Common myeloid progenitor, CD34-positive (primary cell): ENCODE measurements at regions not wholly inside any gene's neighbourhood (a gene's known extent, or its start where the extent isn't known, plus 50 kb on each side); places are given as distances from the start of the nearest gene placed in this dataset.
"Not testable (repeated sequence)": the region's sequence is repeated elsewhere in the genome, so short reads cannot be mapped to it uniquely, and the experiment has no call there.

Source experiments
- CTCF ChIA-PET: fragments of 350-600 bp; sonication (Branson Sonifier 250); formaldehyde crosslinking; loops from one replicate; lab custom pipeline; 2021; ENCODE audit warnings: antibody characterized with exemption; lab: Charles Lee
- POLR2A ChIA-PET: fragments of 350-600 bp; sonication (Branson Sonifier 250); formaldehyde crosslinking; loops from one replicate; lab custom pipeline; 2021; ENCODE audit warnings: antibody characterized with exemption; lab: Charles Lee
- DNase-seq, 3 donors: peaks; one replicate each; pipeline versions ENCODE4 v3.0.0 to v3.0.0-alpha.2; 2013
- H3K27ac ChIP-seq, 2 experiments: 1 replicate in 1 of 2; 2 replicates in 1 of 2; pipeline ENCODE4 v1.7.0; 2013; ENCODE audit warnings: inconsistent platforms in 2 of 2, low read length in 2 of 2, mild to moderate bottlenecking in 2 of 2, low read depth in 1 of 2, moderate library complexity in 1 of 2; ENCODE audit not compliant: severe bottlenecking in 2 of 2, insufficient read depth in 1 of 2, poor library complexity in 1 of 2
- H3K27me3 ChIP-seq, 5 experiments: replicated peaks in 2 of 5; 1 replicate in 3 of 5; 2 replicates in 2 of 5; pipeline versions ENCODE4 v1.6.1 to v1.7.0; 2013; ENCODE audit warnings: low read length in 4 of 5, mild to moderate bottlenecking in 2 of 5, moderate library complexity in 2 of 5, inconsistent platforms in 1 of 5; ENCODE audit not compliant: insufficient read depth in 5 of 5, control insufficient read depth in 4 of 5
- H3K36me3 ChIP-seq, 4 experiments: 1 replicate in 2 of 4; 2 replicates in 2 of 4; pipeline versions ENCODE4 v1.6.1 to v1.7.0; 2013; ENCODE audit warnings: low read length in 3 of 4, control low read depth in 1 of 4, mild to moderate bottlenecking in 1 of 4; ENCODE audit not compliant: control insufficient read depth in 4 of 4, insufficient read depth in 4 of 4
- H3K4me1 ChIP-seq, 4 experiments: 1 replicate in 3 of 4; 2 replicates in 1 of 4; pipeline versions ENCODE4 v1.6.1 to v1.7.1; 2013; ENCODE audit warnings: low read length in 3 of 4, mild to moderate bottlenecking in 3 of 4, control low read depth in 1 of 4, inconsistent platforms in 1 of 4, moderate library complexity in 1 of 4; ENCODE audit not compliant: control insufficient read depth in 4 of 4, insufficient read depth in 4 of 4; ENCODE audit errors: control extremely low read depth in 1 of 4
- H3K4me3 ChIP-seq, 7 experiments: 1 replicate in 4 of 7; 2 replicates in 3 of 7; pipeline versions ENCODE4 v1.5.1 to v1.7.0; 2013; ENCODE audit warnings: mild to moderate bottlenecking in 7 of 7, low read length in 6 of 7, moderate library complexity in 6 of 7, inconsistent platforms in 2 of 7, low read depth in 2 of 7, control low read depth in 1 of 7; ENCODE audit not compliant: insufficient read depth in 4 of 7, control insufficient read depth in 1 of 7; ENCODE audit errors: extremely low read depth in 1 of 7
- H3K9me3 ChIP-seq, 5 experiments: 1 replicate in 4 of 5; 2 replicates in 1 of 5; pipeline versions ENCODE4 v1.6.1 to v1.7.1; 2013; ENCODE audit warnings: low read length in 4 of 5, mild to moderate bottlenecking in 2 of 5, inconsistent platforms in 1 of 5, low read depth in 1 of 5, moderate library complexity in 1 of 5; ENCODE audit not compliant: control insufficient read depth in 4 of 5, insufficient read depth in 2 of 5; ENCODE audit errors: control extremely low read depth in 1 of 5
- WGBS: methylation state at CpG from one replicate; pipeline ENCODE4 v1.1.5; 2013; ENCODE audit not compliant: insufficient coverage; 5-methylcytosine and 5-hydroxymethylcytosine counted together

DNA sequence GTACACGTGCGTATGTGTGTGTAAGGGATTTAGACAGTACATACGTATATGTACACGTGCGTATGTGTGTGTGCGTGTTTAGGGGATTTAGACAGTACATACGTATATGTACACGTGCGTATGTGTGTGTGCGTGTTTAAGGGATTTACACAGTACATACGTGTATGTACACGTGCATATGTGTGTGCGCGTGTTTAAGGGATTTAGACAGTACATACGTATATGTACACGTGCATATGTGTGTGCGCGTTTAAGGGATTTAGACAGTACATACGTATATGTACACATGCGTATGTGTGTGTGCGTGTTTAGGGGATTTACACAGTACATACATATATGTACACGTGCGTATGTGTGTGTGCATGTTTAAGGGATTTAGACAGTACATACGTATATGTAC lies 100.9 kb upstream of the ALKAL2 start:
- 89% methylated on average over 22 of the region's 24 CpGs for WGBS
- CTCF ChIA-PET, H3K9me3 ChIP-seq, H3K27me3 ChIP-seq, H3K4me1 ChIP-seq, POLR2A ChIA-PET, H3K4me3 ChIP-seq, DNase-seq, H3K36me3 ChIP-seq, H3K27ac ChIP-seq: not testable (repeated sequence)

DNA sequence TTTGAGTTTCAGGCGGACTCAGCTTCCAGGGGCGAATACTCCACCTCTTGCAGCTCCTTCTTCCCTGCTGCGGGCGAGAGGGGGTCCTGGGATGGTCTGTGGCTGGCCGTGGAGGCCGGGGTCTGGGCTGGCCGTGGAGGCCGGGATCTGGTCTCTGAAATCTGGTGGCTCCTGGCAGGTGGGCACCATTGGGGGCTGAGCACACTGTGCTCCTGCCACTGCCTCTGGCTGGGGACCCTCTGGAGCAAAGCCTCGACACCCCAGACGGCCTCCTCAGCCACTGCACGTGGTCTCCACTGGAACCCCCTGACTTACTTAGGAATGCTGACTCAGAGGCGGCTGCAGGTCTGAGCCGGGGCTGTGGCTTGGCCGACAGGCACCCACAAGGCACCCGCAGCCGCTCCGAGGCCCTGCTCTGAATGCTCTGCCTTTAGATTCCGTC lies 100.1 kb upstream of the ALKAL2 start:
- ChIA-PET CTCF (no interaction called here), POLR2A (no interaction called here)
- H3K36me3 ChIP-seq, result no peaks in the 10 kb centered on the region
- H3K4me1 ChIP-seq, result no peaks in the 10 kb centered on the region
- WGBS, result 95% methylated on average over 12 of the region's 18 CpGs
- H3K9me3 ChIP-seq, result no peaks in the 10 kb centered on the region
- H3K27ac ChIP-seq, result no peak overlapping the region
- H3K4me3 ChIP-seq, result no peak overlapping the region
- H3K27me3 ChIP-seq, result peaks cover 0 to 4% (median 0%) of the 10 kb centered on the region in 5 experiments
- DNase-seq, result no peak

DNA sequence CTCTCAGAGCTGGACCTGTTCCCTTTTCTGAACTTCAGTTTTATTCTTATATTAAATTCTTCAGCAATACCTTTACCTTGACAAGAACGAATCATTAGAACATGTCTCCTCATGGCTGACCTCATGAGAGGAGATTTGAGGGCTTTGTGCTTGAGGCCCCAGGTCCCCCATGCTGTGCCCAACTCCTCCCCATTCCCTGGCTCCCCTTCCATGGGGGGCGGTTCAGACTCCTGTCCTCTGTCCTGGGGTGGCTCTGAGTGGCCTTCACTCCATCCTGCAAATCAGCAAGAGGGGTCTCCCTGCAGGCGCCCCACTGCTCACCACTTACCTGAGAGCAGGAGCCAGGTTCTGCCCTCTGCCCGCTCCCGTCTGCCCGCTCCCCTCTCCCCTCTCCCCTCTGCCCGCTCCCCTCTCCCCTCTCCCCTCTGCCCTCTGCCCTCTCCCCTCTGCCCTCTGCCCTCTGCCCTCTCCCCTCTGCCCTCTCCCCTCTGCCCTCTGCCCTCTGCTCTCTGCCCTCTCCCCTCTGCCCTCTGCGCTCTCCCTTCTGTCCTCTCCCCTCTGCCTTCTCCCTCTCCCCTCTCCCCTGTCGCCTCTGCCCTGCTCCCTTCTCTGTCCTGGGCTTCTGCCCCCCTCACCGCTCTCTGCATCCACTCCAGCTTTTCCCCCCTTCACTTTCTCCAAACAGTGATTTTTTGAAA lies 98.7 kb upstream of the ALKAL2 start:
- Histone ChIP-seq H3K9me3 (no peaks in the 10 kb centered on the region), H3K27me3 (peaks cover 0 to 4% (median 0%) of the 10 kb centered on the region in 5 experiments), H3K4me1 (no peaks in the 10 kb centered on the region), H3K4me3 (no peak overlapping the region), H3K27ac (no peak overlapping the region), H3K36me3 (no peaks in the 10 kb centered on the region)
- DNase-seq, result no peak
- CTCF ChIA-PET, result no interaction called here
- 91% methylated on average over 4 of the region's 10 CpGs for WGBS
- POLR2A ChIA-PET, result no interaction called here

DNA sequence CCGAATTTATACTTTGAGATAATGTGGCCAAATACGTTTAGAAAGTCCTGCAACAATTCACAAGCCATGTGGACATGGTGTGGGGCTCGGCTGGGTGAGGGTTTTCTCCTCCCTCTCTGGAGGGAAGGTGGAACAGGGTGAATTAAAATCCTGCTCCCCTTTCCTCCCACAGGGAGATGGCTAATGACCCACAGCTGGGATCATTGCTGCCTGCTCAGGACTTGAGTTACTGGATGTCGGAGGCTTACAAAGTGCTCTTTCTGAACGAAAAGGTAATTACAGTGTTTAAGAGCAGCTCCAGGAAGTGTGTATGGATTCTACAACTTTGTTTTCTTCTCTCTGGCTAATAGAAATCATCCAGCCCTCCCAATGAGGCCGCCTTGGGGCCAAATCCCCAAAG lies 97.9 kb upstream of the ALKAL2 start:
- WGBS, result 100% methylated on average over 6 of the region's 6 CpGs
- DNase-seq, result no peak

DNA sequence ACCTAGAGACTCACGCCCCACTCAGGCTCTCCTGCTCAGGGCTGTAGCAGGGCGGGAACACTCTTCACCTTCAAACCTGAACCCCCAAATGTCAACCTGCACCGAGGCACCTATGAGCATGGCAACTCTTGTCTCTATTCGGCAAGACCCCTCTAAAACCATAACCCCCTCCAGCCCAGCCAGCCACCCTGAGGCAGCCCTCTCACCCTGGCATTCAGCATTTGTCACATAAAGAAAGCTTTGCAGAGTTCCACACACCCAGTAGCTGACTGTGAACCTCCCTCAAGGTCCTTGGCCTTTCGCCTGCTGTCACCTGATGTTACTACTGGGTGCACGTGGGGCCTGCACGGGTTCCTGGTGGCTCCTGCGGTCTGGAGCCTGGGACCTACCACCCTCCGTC lies 97.2 kb upstream of the ALKAL2 start:
- peaks cover 0 to 4% (median 0%) of the 10 kb centered on the region in 5 experiments for H3K27me3 ChIP-seq
- no peaks in the 10 kb centered on the region for H3K9me3 ChIP-seq
- no peaks in the 10 kb centered on the region for H3K4me1 ChIP-seq
- WGBS, result 96% methylated on average over 5 of the region's 9 CpGs
- H3K27ac ChIP-seq, result no peak overlapping the region
- no peaks in the 10 kb centered on the region for H3K36me3 ChIP-seq
- DNase-seq, result no peak
- POLR2A ChIA-PET, result no interaction called here
- CTCF ChIA-PET, result no interaction called here
- no peak overlapping the region for H3K4me3 ChIP-seq

More for the DNA sequence above, 97.9 kb upstream of the ALKAL2 start:
- H3K4me3 ChIP-seq, result no peak overlapping the region
- no peaks in the 10 kb centered on the region for H3K9me3 ChIP-seq
- H3K36me3 ChIP-seq, result no peaks in the 10 kb centered on the region
- ChIA-PET CTCF (no interaction called here), POLR2A (no interaction called here)
- H3K27me3 ChIP-seq, result peaks cover 0 to 4% (median 0%) of the 10 kb centered on the region in 5 experiments
- no peak overlapping the region for H3K27ac ChIP-seq
- no peaks in the 10 kb centered on the region for H3K4me1 ChIP-seq

DNA sequence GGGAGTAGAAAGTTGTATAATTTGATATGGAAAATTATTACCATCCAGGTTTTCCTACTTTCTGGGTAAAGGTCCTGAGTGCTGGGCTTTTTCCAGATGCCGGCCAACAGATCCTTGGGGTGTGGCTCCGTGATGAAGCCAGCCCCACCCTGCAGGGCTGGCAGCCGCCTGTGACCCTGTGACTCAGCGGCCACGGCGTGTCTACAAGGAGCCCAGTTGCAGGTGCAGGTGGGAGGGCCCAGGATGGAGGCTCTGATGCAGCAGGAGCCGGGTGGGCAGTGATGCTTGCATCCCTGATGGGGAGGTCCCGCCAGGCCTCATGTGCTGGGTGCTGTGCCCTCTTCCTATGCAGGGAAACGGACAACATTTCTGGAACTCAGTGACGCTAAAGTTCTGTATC lies 96.0 kb upstream of the ALKAL2 start:
- CTCF ChIA-PET, result no interaction called here
- POLR2A ChIA-PET, result no interaction called here
- Histone ChIP-seq H3K4me1 (no peaks in the 10 kb centered on the region), H3K27me3 (peaks cover 0 to 4% (median 0%) of the 10 kb centered on the region in 5 experiments), H3K9me3 (no peaks in the 10 kb centered on the region), H3K36me3 (no peaks in the 10 kb centered on the region), H3K4me3 (no peak overlapping the region), H3K27ac (no peak overlapping the region)
- no peak for DNase-seq
- WGBS, result 88% methylated on average over 8 of the region's 10 CpGs

DNA sequence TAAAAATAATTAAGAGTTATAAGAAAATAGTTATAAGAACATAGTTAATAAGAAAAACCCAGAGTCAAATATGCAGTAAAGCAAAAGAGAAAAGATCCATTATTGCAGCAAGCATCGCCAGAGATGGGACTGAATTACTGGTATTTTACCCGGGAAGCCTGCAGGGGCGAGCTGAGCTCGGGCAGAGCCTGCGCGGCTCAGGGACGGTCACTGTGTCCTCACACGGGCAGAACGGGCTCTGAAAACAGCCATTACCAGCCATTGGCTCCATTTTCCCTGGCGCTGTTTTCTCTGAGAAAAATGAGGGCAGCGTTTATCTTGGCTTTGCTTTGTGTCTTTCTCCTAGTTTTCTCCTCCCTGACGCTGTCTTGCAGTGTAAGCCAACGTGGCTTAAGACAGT lies 95.3 kb upstream of the ALKAL2 start:
- no peak overlapping the region for H3K27ac ChIP-seq
- peaks cover 0 to 4% (median 0%) of the 10 kb centered on the region in 5 experiments for H3K27me3 ChIP-seq
- H3K9me3 ChIP-seq, result no peaks in the 10 kb centered on the region
- no peaks in the 10 kb centered on the region for H3K4me1 ChIP-seq
- CTCF ChIA-PET, result interaction anchor here (0.7 kb wide), 1 partner anchor 32 kb away, joined by 3 read pairs; no protein-coding TSS in a partner anchor
- POLR2A ChIA-PET, result no interaction called here
- DNase-seq, result peak in 1 of 3 donors; percentile 23
- 35% methylated on average over 12 of the region's 13 CpGs for WGBS
- no peaks in the 10 kb centered on the region for H3K36me3 ChIP-seq
- H3K4me3 ChIP-seq, result no peak overlapping the region
